ENCODE measurements at regions not wholly inside any gene's neighbourhood (a gene's known extent, or its start where the extent isn't known, plus 50 kb on each side); places are given as distances from the start of the nearest gene placed in this dataset.

DNA sequence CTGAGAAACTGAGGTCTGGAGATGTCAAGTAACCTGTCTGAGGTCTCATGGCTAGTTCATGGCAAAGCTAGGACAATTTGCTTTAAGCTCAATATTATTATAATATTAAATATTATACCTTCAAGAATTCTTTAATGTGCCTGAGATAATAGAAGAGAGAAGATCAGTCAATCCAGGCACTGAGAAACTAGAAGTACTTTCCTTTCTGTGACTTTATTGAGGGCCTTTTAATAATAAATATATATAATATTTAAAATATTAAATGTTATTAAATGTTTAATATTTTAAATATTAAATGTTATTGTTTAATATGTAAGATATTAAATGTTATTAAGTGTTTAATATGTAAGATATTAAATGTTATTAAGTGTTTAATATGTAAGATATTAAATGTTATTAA, 144.3 kb upstream of the DNAJC19 start:
- TF ChIP-seq, protein P1, sequence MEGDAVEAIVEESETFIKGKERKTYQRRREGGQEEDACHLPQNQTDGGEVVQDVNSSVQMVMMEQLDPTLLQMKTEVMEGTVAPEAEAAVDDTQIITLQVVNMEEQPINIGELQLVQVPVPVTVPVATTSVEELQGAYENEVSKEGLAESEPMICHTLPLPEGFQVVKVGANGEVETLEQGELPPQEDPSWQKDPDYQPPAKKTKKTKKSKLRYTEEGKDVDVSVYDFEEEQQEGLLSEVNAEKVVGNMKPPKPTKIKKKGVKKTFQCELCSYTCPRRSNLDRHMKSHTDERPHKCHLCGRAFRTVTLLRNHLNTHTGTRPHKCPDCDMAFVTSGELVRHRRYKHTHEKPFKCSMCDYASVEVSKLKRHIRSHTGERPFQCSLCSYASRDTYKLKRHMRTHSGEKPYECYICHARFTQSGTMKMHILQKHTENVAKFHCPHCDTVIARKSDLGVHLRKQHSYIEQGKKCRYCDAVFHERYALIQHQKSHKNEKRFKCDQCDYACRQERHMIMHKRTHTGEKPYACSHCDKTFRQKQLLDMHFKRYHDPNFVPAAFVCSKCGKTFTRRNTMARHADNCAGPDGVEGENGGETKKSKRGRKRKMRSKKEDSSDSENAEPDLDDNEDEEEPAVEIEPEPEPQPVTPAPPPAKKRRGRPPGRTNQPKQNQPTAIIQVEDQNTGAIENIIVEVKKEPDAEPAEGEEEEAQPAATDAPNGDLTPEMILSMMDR (IDR thresholded peaks at IDR 0.05; ENCODE audit: poor library complexity, severe bottlenecking): no peak
- TF ChIP-seq EZH2 (IDR thresholded peaks at IDR 0.05; ENCODE audit: borderline replicate concordance, insufficient read depth, low read length, poor library complexity, severe bottlenecking) (no peak), POLR2AphosphoS5 (IDR thresholded peaks at IDR 0.05) (no peak)
- TF ChIP-seq, protein P2, sequence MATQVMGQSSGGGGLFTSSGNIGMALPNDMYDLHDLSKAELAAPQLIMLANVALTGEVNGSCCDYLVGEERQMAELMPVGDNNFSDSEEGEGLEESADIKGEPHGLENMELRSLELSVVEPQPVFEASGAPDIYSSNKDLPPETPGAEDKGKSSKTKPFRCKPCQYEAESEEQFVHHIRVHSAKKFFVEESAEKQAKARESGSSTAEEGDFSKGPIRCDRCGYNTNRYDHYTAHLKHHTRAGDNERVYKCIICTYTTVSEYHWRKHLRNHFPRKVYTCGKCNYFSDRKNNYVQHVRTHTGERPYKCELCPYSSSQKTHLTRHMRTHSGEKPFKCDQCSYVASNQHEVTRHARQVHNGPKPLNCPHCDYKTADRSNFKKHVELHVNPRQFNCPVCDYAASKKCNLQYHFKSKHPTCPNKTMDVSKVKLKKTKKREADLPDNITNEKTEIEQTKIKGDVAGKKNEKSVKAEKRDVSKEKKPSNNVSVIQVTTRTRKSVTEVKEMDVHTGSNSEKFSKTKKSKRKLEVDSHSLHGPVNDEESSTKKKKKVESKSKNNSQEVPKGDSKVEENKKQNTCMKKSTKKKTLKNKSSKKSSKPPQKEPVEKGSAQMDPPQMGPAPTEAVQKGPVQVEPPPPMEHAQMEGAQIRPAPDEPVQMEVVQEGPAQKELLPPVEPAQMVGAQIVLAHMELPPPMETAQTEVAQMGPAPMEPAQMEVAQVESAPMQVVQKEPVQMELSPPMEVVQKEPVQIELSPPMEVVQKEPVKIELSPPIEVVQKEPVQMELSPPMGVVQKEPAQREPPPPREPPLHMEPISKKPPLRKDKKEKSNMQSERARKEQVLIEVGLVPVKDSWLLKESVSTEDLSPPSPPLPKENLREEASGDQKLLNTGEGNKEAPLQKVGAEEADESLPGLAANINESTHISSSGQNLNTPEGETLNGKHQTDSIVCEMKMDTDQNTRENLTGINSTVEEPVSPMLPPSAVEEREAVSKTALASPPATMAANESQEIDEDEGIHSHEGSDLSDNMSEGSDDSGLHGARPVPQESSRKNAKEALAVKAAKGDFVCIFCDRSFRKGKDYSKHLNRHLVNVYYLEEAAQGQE (IDR thresholded peaks at IDR 0.05; ENCODE audit: borderline replicate concordance): no peak

All from neural cell (in vitro differentiated cells).